Astrocyte (in vitro differentiated cells and primary cell): ENCODE measurements at regions not wholly inside any gene's neighbourhood (a gene's known extent, or its start where the extent isn't known, plus 50 kb on each side); places are given as distances from the start of the nearest gene placed in this dataset.

Source experiments
- EZH2 ChIP-seq: IDR thresholded peaks from 2 replicates; pipeline ENCODE4 v1.6.1; 2012; ENCODE audit warnings: mild to moderate bottlenecking, low read length, inconsistent platforms; ENCODE audit not compliant: insufficient read depth
- TF ChIP-seq, protein P1 (sequence below): IDR thresholded peaks from 2 replicates; pipeline ENCODE4 v1.5.1; 2011; ENCODE audit warnings: low read depth, mild to moderate bottlenecking, inconsistent platforms, low read length, moderate library complexity; ENCODE audit not compliant: insufficient read depth

DNA sequence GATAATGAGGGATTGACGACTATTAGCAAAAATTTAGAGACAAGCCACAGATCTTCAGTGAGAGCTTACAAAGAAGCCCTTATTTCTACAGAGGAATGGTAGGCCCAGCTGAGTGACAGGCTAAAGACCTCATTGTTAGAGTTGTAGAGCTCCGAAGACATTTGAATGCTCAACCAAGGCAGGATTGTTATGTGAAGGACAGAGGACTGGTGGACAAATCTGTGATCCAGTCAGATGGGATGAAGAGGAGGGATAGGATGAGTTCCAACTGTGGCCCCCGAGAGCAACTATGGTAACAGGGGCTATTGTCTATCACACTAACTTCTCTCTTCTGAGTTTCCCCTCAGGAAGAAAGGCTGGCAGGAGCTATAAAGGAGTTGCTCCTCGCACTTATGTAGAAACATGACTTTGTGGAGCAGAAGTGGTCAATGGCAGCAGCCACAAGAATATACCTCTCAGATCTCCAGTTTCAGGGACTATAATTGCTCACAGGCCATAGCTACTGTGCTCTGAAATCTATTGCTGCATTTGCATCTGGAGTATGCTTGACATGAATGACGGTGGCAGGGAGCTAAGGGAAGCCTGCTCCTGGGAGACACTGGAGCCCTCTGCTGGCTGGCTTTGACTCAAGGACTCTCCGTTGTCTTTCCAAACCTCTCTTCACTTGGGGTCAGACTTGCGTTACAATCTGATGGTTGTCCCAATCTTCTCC, 50.3 kb upstream of the GREB1L start:
- TF ChIP-seq, protein P1, sequence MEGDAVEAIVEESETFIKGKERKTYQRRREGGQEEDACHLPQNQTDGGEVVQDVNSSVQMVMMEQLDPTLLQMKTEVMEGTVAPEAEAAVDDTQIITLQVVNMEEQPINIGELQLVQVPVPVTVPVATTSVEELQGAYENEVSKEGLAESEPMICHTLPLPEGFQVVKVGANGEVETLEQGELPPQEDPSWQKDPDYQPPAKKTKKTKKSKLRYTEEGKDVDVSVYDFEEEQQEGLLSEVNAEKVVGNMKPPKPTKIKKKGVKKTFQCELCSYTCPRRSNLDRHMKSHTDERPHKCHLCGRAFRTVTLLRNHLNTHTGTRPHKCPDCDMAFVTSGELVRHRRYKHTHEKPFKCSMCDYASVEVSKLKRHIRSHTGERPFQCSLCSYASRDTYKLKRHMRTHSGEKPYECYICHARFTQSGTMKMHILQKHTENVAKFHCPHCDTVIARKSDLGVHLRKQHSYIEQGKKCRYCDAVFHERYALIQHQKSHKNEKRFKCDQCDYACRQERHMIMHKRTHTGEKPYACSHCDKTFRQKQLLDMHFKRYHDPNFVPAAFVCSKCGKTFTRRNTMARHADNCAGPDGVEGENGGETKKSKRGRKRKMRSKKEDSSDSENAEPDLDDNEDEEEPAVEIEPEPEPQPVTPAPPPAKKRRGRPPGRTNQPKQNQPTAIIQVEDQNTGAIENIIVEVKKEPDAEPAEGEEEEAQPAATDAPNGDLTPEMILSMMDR: peak; percentile 49
- no peak for TF ChIP-seq EZH2
